GM12875 (cell line): ENCODE measurements at regions not wholly inside any gene's neighbourhood (a gene's known extent, or its start where the extent isn't known, plus 50 kb on each side); places are given as distances from the start of the nearest gene placed in this dataset.
"Not testable (repeated sequence)": the region's sequence is repeated elsewhere in the genome, so short reads cannot be mapped to it uniquely, and the experiment has no call there.

Source experiments
- H3K4me3 ChIP-seq: one replicate; pipeline ENCODE4 v1.5.1; 2011; ENCODE audit warnings: low read depth, low read length, control low read depth
- CTCF ChIP-seq: IDR thresholded peaks from 2 replicates; pipeline ENCODE4 v1.5.1; 2011; ENCODE audit warnings: low read depth, mild to moderate bottlenecking, control low read depth, inconsistent platforms, low read length, moderate library complexity, borderline replicate concordance; ENCODE audit not compliant: insufficient read depth

DNA sequence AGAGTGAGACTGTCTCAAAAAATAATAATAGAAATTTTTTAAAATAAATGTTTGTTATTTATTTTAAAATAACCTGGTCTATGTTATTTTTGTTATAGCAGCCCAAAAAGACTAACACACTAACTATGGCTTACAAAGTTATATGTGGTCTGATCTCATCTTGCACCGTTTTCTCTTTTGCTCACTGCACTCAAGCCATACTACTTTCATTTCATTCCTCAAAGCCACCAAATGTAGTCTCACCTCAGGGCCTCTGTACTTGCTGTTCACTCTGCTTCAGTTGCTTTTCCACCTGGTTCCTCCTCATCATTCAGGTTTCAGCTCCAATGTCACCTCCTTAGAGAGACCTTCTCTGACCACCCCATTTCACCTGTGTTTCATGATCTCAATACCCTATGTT, 55.2 kb upstream of the MDM1 start:
- H3K4me3 ChIP-seq, result no peak overlapping the region
- TF ChIP-seq CTCF, result no peak

DNA sequence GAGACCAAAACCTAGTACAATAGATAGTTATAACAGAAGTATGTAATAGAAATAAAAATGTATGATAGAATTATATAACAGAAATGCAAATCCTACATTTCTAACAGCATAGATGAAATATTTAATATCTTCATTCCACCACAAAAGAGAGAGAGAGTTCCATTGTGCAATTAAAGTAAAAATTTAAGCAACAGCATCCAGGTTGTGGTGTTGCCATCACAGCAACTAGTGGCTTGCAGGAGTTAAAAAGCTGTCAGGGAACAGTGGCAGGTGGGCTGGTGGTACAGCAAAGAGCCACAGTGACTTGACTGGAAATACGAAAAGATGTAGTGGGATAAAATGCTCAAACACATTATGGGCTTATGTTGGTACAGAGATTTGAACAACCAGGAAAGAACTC, 57.1 kb upstream of the MDM1 start:
- TF ChIP-seq CTCF, result no peak
- H3K4me3 ChIP-seq, result no peak overlapping the region

GRCh38 chr12:68391937-68392336, 59.8 kb upstream of the MDM1 start:
- H3K4me3 ChIP-seq, result no peak overlapping the region
- no peak for TF ChIP-seq CTCF

GRCh38 chr12:68392376-68392775, 60.2 kb upstream of the MDM1 start:
- H3K4me3 ChIP-seq, result no peak overlapping the region
- TF ChIP-seq CTCF, result no peak

GRCh38 chr12:68393417-68393816, 61.3 kb upstream of the MDM1 start:
- TF ChIP-seq CTCF, result no peak

GRCh38 chr12:68397566-68398158, 65.5 kb upstream of the MDM1 start:
- TF ChIP-seq CTCF, result no peak
- H3K4me3 ChIP-seq, result no peak overlapping the region

More at GRCh38 chr12:68393417-68393816, 61.3 kb upstream of the MDM1 start:
- H3K4me3 ChIP-seq, result no peak overlapping the region

GRCh38 chr12:68398689-68399088, 66.5 kb upstream of the MDM1 start:
- not testable (repeated sequence) for H3K4me3 ChIP-seq
